Breast epithelium (tissue), 3 donors: ENCODE measurements at regions not wholly inside any gene's neighbourhood (a gene's known extent, or its start where the extent isn't known, plus 50 kb on each side); places are given as distances from the start of the nearest gene placed in this dataset.

Experiments
- CTCF ChIP-seq, 3 donors: fragments of 450-650 bp; IDR thresholded peaks; one replicate each; pipeline ENCODE4 v1.5.1; 2016 to 2017; ENCODE audit warnings: antibody characterized with exemption in 3 of 3, mild to moderate bottlenecking in 3 of 3, moderate library complexity in 3 of 3
- POLR2A ChIP-seq: fragments of 450-650 bp; IDR thresholded peaks from one replicate; pipeline ENCODE4 v1.6.1; 2016; ENCODE audit warnings: antibody characterized with exemption, mild to moderate bottlenecking, moderate library complexity
- POLR2AphosphoS5 ChIP-seq, 3 donors: sonication (generic); formaldehyde crosslinking; IDR thresholded peaks; one replicate each; pipeline ENCODE4 v1.6.1; 2017; ENCODE audit warnings: antibody characterized with exemption in 3 of 3

DNA sequence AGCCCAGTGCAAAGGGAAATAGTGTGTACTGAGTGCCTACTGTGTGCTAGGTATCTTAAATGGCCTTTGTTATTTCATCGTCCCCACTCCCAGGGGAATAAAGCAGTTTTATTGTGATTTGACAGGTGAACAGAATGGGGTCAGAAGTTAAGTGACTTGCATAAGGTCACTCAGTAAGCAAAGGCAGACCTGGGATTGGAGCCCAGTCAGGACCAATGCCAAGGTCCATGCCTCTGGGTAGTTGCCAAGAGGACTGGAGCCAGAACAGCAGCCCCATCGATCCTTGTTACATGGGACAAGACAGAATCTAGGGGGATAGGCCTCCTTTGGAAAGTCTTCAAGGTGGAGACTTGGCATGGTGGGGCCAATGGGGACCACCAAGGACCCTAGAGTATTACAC lies 227.4 kb upstream of the PWP1 start:
- TF ChIP-seq POLR2AphosphoS5 (IDR thresholded peaks at IDR 0.05): no peak
- TF ChIP-seq CTCF (IDR thresholded peaks at IDR 0.05): no peak
- no peak for TF ChIP-seq POLR2A
